Activated naive CD4-positive, alpha-beta T cell treated with anti-CD3 and anti-CD28 coated beads for 36 hours (primary cell): ENCODE measurements at regions not wholly inside any gene's neighbourhood (a gene's known extent, or its start where the extent isn't known, plus 50 kb on each side); places are given as distances from the start of the nearest gene placed in this dataset.

Source experiments
- CTCF ChIA-PET: fragments of 350-600 bp; sonication (Branson Sonifier 250); formaldehyde crosslinking; loops from one replicate; lab custom pipeline; 2021; ENCODE audit warnings: antibody characterized with exemption; lab: Charles Lee
- DNase-seq: peaks from one replicate; pipeline ENCODE4 v3.0.0-alpha.2; 2020
- H3K27ac Mint-ChIP-seq: one replicate; pipeline ENCODE4 v1.8.0; 2021; ENCODE audit warnings: mild to moderate bottlenecking, mixed read lengths
- H3K27me3 Mint-ChIP-seq: one replicate; pipeline ENCODE4 v1.8.0; 2021; ENCODE audit warnings: low read depth, mixed read lengths
- H3K36me3 Mint-ChIP-seq: one replicate; pipeline ENCODE4 v1.8.0; 2021; ENCODE audit warnings: low read depth, mixed read lengths
- H3K4me1 Mint-ChIP-seq: one replicate; pipeline ENCODE4 v1.8.0; 2021; ENCODE audit warnings: low read depth, mixed read lengths
- H3K4me3 Mint-ChIP-seq: one replicate; pipeline ENCODE4 v1.8.0; 2021; ENCODE audit warnings: mild to moderate bottlenecking, moderate library complexity, mixed read lengths
- H3K9me3 Mint-ChIP-seq: one replicate; pipeline ENCODE4 v1.8.0; 2021; ENCODE audit warnings: mixed read lengths
- intact Hi-C: fragments of 100-400 bp; cut with micrococcal nuclease; formaldehyde crosslinking; loops from one replicate; pipeline ENCODE4 v1.15.1; 2023

DNA sequence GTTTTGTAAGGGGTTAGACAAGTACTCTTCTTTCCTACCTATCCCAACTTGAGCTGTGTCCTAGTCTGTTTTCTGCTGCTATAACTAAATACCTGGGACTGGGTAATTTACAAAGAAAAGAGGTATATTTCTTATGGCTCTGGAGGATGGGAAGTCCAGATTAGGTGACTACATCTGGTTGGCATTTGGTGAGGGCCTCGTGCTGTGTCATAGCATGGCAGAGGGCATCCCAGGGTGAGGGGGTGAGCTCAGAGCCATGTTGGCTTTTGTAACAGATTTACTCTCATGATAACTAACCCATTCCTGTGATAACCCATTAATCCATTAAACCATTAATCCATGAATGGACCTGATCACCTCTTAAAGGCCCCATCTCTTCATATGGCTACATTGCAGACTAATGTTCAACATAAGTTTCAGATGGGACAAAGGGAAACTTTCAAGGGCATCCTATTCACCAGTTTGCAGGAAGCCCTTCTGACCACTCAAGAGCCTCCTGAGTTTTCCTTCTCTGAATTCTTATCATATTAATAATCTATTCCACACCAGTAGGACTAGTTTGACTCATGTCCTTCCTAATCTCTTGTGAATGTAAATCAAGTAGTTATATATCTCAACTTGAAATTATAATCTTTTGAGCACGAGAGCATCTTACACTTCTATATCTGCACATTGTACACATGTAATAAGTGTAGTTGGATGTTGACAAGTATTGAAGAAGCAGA, 185.7 kb upstream of the ZPLD1 start:
- Mint-ChIP-seq H3K27ac (no peak overlapping the region), H3K27me3 (peaks cover 2% of the 10 kb centered on the region)
- CTCF ChIA-PET = interaction anchor here (2.6 kb wide), 1 partner anchor 19 kb away, joined by 10 read pairs; no protein-coding TSS in a partner anchor

DNA sequence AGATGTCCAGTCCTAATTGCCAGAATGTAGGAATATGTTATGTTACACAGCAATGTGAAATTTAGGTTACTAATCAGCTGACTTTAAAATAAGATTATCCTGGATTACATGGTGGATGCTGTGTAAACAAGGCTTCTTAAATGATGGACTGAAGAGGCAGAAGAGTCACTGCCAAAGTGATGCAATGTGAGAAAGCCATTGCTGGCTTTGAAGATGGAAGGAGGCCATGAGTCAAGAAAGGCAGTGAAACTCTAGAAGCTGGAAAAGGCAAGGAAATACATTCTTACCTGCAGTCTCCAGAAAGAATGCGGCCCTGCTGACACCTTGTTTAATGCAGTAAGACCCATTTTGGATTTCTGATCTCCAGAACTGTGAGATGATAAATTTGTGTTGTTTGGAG, 179.1 kb upstream of the ZPLD1 start:
- Mint-ChIP-seq H3K27me3 (peaks cover 2% of the 10 kb centered on the region), H3K9me3 (no peaks in the 10 kb centered on the region), H3K36me3 (no peaks in the 10 kb centered on the region), H3K27ac (no peak overlapping the region), H3K4me1 (peaks cover 2% of the 10 kb centered on the region), H3K4me3 (no peak overlapping the region)
- intact Hi-C loops = no loop called here
- DNase-seq = no peak
- CTCF ChIA-PET = no interaction called here

More for the DNA sequence above, 185.7 kb upstream of the ZPLD1 start:
- Mint-ChIP-seq H3K4me1 (no peaks in the 10 kb centered on the region), H3K4me3 (no peak overlapping the region), H3K9me3 (no peaks in the 10 kb centered on the region), H3K36me3 (no peaks in the 10 kb centered on the region)
- intact Hi-C loops = no loop called here
- DNase-seq = no peak

DNA sequence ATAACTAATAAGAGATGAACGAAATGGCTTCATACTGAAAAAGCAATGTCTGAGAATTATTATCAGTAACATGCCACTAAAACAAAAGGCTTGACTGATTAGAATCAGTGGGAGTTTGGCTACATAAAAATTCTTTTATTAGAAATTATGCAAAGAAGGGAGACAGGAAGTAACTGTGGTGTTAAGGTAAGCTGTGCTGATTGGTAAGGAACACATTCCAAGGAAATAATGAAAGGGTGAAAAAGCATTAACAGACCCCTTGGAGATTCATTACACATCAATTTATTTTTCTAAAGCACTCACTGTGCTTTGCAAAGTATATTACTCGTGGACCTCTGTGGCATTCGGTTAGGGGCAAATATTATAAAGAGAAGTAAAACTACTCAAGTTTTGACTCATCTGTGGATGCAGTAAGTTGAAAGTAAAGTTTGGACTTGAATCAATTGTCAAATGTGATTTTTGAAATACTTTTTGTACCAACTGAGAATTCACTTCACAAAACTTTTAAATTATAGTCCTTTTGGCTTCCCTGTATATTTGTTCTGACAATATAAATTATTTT, 176.1 kb upstream of the ZPLD1 start:
- DNase-seq = no peak
- CTCF ChIA-PET = interaction anchor here (1.0 kb wide), 1 partner anchor 34 kb away, joined by 3 read pairs; no protein-coding TSS in a partner anchor
- no peak overlapping the region for H3K27ac Mint-ChIP-seq
- H3K4me3 Mint-ChIP-seq = no peak overlapping the region
- H3K36me3 Mint-ChIP-seq = no peaks in the 10 kb centered on the region
- H3K27me3 Mint-ChIP-seq = peaks cover 3% of the 10 kb centered on the region
- no peaks in the 10 kb centered on the region for H3K9me3 Mint-ChIP-seq
- intact Hi-C loops = no loop called here
- peaks cover 2% of the 10 kb centered on the region for H3K4me1 Mint-ChIP-seq

DNA sequence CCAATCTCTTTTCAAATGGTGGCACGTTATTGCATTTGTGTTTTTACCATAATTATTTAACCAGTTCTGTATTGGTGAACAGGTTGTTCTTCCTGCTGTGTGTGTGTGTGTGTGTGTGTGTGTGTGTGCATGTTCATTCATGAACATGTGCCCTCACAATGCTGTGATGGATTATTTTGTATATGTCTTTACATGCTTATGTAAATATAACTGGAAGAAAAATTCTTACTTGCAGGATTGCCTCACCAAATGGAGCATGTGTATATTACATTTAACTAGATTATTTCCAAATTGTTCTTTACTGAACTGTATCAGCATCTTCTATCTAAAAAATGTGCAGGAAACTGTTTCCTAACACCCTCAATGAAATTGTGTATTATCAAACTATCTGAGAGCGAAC, 175.2 kb upstream of the ZPLD1 start:
- H3K36me3 Mint-ChIP-seq = no peaks in the 10 kb centered on the region
- H3K4me1 Mint-ChIP-seq = peaks cover 2% of the 10 kb centered on the region
- peaks cover 3% of the 10 kb centered on the region for H3K27me3 Mint-ChIP-seq
- no peak overlapping the region for H3K4me3 Mint-ChIP-seq
- DNase-seq = no peak
- H3K9me3 Mint-ChIP-seq = no peaks in the 10 kb centered on the region
- H3K27ac Mint-ChIP-seq = no peak overlapping the region
- intact Hi-C loops = no loop called here
- CTCF ChIA-PET = no interaction called here

DNA sequence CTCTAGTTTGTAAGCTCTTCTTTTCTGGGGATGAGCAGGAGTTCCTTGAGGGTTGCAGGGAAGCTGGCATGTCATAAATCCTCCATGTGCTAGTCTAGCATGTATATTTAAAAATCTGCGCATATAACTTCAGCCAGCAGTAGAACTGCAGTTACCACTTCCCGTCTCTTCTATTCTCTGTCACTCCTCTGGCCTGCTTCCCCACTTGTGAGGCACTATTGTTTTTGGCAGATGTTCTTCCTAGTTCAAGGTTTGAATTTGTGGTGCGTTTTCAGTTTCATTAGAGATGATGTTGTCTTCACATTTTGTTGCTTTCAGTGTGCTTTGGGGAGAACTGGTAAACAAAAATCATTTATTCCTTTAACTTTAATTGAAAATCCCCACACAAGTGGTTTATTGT, 169.1 kb upstream of the ZPLD1 start:
- Mint-ChIP-seq H3K36me3 (no peaks in the 10 kb centered on the region), H3K27me3 (peaks cover 3% of the 10 kb centered on the region), H3K27ac (no peak overlapping the region), H3K9me3 (no peaks in the 10 kb centered on the region), H3K4me3 (no peak overlapping the region), H3K4me1 (no peaks in the 10 kb centered on the region)
- DNase-seq = no peak
- CTCF ChIA-PET = no interaction called here
- intact Hi-C loops = no loop called here

DNA sequence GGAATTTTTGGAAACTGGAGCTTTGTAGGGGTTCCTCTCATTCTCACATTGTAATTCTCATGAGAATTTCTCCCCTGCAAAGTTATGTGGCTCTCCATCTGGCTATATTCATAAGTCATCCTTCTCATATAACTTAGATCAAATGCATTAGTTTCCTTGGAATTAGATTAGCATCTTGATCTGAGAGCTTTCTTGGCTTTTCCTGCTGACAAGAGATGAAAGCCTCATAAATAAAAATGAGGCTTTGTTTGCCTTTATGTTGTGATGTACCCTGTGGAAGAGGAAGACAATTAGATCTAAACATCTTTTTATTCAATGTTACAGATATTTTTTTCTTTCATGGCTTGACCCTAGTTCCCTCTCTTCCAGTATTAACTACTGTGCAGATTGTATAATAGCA, 165.4 kb upstream of the ZPLD1 start:
- no peak for DNase-seq
- Mint-ChIP-seq H3K4me1 (no peaks in the 10 kb centered on the region), H3K36me3 (no peaks in the 10 kb centered on the region), H3K27me3 (peaks cover 2% of the 10 kb centered on the region), H3K27ac (no peak overlapping the region), H3K9me3 (peaks cover 2% of the 10 kb centered on the region), H3K4me3 (no peak overlapping the region)
- CTCF ChIA-PET = interaction anchor here (1.2 kb wide), 1 partner anchor 40 kb away, joined by 3 read pairs; no protein-coding TSS in a partner anchor
- intact Hi-C loops = no loop called here

DNA sequence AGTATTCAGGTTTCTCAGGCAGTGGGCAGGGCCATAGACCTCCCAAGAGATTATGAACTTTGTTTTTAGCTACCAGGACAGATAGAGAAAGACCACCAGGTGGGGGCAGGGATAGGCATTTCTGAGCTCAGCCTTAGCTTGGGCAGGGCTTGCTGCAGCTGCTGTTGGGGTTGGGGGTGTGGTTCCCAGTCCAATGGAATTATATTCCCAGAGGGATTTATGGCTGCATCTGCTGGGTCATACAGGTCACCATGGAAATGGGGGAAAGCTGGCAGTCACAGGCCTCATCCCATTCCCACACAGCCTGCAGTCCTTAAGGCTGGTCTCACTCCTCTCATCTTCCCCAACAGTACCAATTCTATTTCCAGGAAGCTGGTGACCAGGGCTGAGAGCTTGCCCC, 144.6 kb upstream of the ZPLD1 start:
- intact Hi-C loops = no loop called here
- Mint-ChIP-seq H3K9me3 (peaks cover 3% of the 10 kb centered on the region), H3K36me3 (peaks cover 1% of the 10 kb centered on the region), H3K27ac (no peak overlapping the region), H3K4me3 (no peak overlapping the region), H3K27me3 (peaks cover 20% of the 10 kb centered on the region), H3K4me1 (no peaks in the 10 kb centered on the region)
- no peak for DNase-seq
- CTCF ChIA-PET = no interaction called here

DNA sequence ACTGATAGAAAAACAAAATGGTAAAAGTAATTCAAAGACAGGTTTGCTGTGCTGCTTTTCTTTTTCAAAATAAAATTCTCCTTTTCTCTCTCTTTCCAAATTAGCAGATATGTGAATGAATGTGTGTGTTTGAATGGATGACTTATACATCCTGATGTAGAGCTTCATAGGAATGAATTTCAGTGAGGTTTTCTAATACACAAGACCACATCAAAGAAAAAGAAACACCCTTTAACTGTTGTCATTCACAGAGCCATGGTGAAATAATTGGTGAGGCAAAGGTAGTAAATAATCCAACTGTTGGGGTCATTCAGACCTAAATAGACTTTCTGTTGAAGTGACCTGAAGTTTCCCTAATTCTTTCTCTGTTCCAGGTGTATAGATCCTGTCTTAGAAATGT, 139.1 kb upstream of the ZPLD1 start:
- no peak for DNase-seq
- Mint-ChIP-seq H3K4me3 (no peak overlapping the region), H3K9me3 (no peaks in the 10 kb centered on the region), H3K27me3 (peaks cover 13% of the 10 kb centered on the region), H3K27ac (no peak overlapping the region), H3K4me1 (peaks cover 2% of the 10 kb centered on the region), H3K36me3 (no peaks in the 10 kb centered on the region)
- CTCF ChIA-PET = no interaction called here
- intact Hi-C loops = no loop called here

DNA sequence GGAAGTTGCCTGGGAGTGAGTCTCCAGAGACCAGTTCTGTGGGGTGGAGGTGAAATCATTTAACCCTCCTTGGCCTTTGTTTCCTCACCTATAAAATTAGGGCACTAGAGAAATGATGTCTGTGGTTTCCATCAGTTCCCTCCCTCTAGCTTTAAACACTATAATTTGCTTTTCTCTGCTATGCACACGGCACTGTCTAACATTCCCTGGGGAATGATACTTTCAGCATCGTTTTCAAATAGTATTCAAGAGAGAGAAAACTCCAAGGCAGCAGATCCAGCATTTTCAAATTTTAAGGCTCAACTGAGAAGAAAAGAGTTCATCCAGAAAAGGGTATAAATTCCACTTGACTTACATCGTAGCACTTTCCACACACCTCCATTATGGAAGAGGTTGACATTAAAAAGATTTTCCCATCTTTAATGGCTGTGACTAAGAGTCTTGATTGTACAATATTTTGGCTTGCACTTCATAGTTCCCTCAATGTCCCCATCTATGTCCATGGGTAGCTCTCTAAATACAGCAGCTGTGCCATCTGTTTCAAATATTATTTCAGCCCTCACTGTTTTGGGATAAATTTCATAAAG, 137.7 kb upstream of the ZPLD1 start:
- H3K9me3 Mint-ChIP-seq = no peaks in the 10 kb centered on the region
- no peak overlapping the region for H3K27ac Mint-ChIP-seq
- H3K27me3 Mint-ChIP-seq = peaks cover 9% of the 10 kb centered on the region
- intact Hi-C loops = no loop called here
- no peak overlapping the region for H3K4me3 Mint-ChIP-seq
- DNase-seq = no peak
- peaks cover 2% of the 10 kb centered on the region for H3K4me1 Mint-ChIP-seq
- no peaks in the 10 kb centered on the region for H3K36me3 Mint-ChIP-seq
- CTCF ChIA-PET = interaction anchor here (0.7 kb wide), 1 partner anchor 41 kb away, joined by 4 read pairs; no protein-coding TSS in a partner anchor

DNA sequence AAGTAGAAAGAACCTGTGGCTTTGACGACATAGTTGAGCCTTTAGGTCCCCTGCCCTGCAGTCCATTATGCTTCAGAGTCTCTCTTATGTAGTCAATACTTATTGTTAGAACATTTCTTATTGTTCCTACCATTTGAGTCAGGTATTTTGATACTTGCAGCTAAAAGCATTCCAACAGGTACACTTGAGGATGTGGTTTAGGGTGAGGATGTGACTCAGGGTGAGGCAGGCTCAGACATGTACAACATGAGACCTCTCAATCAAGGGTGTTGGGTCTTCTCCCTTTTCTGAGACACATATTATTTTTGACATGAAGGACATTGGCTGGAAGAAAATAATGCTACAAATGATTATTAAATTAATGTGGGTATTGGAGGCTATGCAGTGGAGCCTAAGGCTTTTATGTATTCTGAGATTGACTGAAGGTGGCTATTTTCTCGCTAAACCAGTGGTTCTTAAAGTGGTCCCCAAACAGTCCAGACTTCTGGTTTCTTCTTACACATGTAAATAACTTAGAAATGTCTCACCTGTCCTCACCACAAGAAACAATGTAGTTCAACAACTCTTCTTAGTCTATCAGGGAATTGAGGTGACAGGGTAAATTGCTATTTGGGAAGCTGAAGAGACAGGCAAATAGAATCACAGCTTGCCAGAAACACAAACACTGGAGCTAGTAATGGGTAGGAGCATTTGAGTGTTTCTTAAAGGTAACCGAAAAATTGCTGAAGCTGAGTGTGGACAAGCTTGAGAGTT, 135.5 kb upstream of the ZPLD1 start:
- H3K9me3 Mint-ChIP-seq = no peaks in the 10 kb centered on the region
- intact Hi-C loops = loop anchor here (2.0 kb wide), 1 partner anchor 70 kb away; no protein-coding TSS in a partner anchor
- CTCF ChIA-PET = no interaction called here
- H3K36me3 Mint-ChIP-seq = no peaks in the 10 kb centered on the region
- peak; percentile 43 for DNase-seq
- peaks cover 9% of the 10 kb centered on the region for H3K27me3 Mint-ChIP-seq
- peak overlapping the region; percentile 46 for H3K27ac Mint-ChIP-seq
- peaks cover 2% of the 10 kb centered on the region for H3K4me1 Mint-ChIP-seq
- H3K4me3 Mint-ChIP-seq = no peak overlapping the region

DNA sequence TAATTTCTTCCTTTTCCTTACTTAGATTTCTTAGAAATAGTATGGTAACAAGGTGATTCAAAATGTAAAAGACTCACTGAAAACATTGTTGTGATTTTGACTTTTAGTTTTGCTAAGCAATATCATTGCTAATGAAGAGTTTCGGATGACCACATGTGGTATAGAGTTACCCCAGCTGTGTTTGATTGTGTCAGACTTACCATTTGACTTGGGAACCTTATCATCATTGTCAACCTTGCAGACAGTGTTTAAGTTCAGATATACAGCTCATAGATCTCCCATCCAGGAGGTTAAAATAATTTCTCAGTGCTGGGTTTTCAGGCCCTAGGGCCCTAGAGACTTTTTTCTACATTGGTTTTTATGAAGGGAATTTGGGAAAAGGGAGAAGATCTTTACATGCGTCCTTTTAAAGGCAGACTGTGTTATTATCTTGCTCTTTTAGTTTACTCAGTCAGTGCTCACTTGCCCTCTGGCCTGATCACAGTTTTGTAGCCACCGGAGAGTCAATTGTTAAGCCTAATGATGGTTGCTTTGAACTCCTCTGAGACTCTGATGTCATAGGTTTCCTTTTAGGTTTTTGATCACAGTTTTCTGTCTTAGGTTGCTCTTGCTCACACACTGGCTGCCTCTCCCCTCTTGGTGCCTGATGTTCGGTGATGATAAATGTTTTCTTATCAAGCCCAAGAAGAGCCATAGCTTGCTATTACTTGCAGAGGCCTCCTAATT, 133.5 kb upstream of the ZPLD1 start:
- intact Hi-C loops = no loop called here
- H3K4me3 Mint-ChIP-seq = no peak overlapping the region

DNA sequence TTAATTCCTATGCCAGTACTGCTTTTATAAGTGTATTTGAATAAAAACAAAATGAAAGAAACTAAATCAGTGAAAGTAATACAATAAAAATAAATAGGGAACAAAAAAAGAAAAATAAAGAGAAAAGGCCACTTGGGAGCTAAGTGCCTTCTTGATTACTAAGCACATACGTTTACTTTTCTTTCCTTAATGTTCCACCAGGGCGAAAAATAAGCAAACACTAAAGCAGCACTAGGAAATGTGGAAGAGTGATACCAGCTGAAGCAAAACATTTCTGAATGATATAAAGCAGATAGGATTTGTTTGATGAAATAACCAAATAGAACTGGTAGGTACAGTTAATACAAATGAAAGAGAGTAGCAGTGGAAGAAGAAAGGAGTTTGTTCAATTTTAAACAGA, 132.8 kb upstream of the ZPLD1 start:
- Mint-ChIP-seq H3K9me3 (no peaks in the 10 kb centered on the region), H3K27me3 (peaks cover under 1% of the 10 kb centered on the region), H3K27ac (no peak overlapping the region), H3K4me1 (peaks cover 2% of the 10 kb centered on the region), H3K36me3 (no peaks in the 10 kb centered on the region), H3K4me3 (no peak overlapping the region)
- intact Hi-C loops = no loop called here
- CTCF ChIA-PET = no interaction called here
- DNase-seq = no peak

More for the DNA sequence above, 133.5 kb upstream of the ZPLD1 start:
- CTCF ChIA-PET = no interaction called here
- peaks cover 2% of the 10 kb centered on the region for H3K4me1 Mint-ChIP-seq
- no peaks in the 10 kb centered on the region for H3K36me3 Mint-ChIP-seq
- DNase-seq = no peak
- H3K27me3 Mint-ChIP-seq = peaks cover 4% of the 10 kb centered on the region
- no peak overlapping the region for H3K27ac Mint-ChIP-seq
- H3K9me3 Mint-ChIP-seq = no peaks in the 10 kb centered on the region
